CD4-positive, alpha-beta T cell treated with Interleukin-6 for 4 hours (primary cell): ENCODE measurements at regions not wholly inside any gene's neighbourhood (a gene's known extent, or its start where the extent isn't known, plus 50 kb on each side); places are given as distances from the start of the nearest gene placed in this dataset.

Source experiments
- DNase-seq: peaks from one replicate; pipeline ENCODE4 v3.0.0-alpha.2; 2020; ENCODE audit warnings: mixed read lengths

DNA sequence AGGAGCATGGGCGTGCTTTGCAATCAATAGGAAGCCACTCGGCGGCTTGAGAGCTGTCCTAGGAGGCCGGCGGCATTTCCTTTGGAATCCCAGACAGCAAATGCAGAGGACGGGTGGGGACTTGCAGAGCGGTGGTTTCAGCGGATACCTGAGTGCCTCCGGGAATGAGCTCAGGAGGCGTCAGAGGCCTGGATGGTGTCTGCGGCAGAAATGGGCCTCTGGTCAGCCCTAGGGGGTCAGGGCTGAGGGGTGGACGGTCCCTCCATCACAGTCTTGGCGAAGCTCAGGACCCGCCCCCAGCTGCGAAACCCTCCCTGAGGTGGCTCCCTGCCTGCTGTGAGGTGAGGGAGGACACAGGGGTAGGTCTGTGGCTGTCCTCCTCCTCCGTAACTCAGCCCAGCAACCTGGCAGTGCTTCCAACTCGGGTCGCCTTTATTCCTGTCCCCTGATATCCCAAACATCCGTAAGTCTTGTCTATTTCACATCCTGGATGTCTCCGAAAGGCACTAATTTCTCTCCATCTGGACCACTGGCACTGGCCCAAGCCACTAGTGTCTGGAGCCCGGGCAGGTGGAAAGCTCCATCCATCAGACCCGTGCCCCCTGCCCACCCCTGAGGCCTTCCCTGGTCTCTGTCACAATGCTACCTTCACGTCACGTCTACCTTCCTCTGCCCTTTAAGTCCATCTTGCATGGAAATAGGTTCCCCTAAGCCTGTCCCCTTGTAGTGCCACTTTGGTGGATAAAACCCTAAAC lies 686.6 kb downstream of the BRD1 start:
- DNase-seq: no peak

DNA sequence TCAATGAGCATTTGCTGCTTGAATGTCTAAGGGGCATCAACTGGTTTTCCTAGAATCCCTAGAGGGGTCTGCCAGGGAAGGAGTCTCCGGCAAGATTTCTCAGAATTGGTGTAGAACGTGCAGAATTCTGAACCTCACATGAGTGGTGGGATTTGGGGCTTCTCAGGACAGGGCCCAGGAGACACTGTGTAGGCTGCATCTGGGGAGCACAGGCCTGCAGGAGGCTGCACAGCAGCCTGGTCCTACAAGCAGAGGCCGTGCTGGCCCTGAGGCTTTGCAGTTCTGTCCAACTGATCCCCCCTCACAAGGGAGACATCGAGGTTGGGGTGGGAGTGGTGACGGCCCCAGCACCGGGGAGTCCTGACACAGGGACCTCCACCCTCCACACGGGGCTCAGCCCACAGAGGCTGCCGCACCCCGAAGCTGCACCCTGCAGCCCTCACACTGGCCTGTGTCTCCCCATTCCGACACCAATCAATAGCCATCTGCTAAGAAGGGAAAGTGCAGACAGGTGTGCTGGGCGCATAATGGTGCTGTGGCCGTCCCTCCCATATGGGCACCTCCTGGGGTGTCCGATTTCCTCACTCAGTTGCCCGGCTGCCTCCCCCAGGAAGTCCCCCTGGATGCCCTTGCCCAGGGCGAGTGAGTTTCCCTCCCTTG lies 688.1 kb downstream of the BRD1 start:
- no peak for DNase-seq

DNA sequence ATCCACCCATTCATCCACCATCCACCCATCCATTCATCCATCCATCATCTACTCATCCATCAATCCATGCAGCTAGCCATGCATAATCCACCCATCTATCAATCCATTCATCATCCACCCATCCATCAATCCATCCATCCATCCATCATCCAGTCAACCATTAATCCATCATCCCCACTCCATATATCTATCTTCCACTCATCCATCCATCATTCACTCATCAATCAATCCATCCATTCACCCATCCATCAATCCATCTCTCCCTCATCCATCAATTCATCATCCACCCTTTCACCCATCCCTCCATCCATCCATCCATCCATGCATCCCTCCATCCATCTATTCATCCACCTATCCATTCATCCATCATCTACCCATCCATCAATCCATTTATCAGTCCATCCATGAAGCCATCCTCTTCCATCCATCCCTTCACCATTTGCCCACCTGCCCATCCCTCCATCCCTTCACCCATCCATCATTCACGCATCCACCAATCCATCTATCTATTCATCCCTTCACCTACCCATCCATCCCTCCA lies 689.4 kb downstream of the BRD1 start:
- no peak for DNase-seq

DNA sequence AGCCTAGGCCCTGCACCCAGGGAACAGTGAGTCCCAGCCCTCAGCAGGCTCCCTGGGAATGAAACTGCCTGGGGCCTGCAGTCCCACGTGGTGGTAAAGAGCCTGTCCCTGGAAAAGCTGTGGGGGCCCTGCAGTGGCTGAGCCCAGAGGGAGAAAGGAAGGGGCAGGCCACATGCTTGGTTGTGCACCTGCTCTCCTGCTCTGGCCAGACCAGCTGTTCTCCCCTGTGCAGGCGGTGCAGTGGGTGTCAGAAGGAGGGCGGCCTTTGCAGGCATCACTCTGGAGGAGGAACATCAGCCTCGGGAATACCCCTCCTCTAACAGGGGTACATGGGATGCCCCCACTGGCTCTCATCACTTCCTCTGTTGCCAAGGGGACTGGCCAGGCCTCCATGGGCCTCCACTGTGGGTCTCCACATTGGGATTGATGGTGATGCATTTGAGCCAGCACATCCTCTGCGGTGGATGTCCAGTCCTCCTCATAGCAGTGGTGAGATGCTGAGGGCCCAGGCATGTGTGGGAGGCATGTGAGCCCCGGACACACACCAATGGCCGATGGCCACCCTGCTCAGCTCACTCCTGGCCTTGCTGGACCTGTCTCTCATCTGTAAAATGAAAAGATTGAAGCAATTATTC lies 690.4 kb downstream of the BRD1 start:
- no peak for DNase-seq

DNA sequence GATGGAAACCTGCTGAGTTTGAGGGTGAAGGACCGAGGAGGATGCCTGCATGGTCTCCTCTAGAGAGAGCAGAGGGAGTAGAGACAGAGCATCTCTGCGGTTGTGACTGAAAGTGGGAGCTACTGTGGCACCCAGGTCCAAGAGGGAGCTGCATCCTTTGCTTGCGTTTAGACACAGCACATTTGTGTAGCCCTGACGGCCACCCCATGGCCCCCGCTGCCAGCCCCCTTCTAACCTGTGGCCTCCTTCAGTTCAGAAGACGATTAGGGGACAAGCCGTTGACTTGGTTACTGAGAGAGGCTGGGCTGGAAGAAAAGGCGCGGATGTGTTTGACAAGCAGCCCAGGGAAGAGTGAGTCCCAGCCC lies 690.9 kb downstream of the BRD1 start:
- DNase-seq: no peak

DNA sequence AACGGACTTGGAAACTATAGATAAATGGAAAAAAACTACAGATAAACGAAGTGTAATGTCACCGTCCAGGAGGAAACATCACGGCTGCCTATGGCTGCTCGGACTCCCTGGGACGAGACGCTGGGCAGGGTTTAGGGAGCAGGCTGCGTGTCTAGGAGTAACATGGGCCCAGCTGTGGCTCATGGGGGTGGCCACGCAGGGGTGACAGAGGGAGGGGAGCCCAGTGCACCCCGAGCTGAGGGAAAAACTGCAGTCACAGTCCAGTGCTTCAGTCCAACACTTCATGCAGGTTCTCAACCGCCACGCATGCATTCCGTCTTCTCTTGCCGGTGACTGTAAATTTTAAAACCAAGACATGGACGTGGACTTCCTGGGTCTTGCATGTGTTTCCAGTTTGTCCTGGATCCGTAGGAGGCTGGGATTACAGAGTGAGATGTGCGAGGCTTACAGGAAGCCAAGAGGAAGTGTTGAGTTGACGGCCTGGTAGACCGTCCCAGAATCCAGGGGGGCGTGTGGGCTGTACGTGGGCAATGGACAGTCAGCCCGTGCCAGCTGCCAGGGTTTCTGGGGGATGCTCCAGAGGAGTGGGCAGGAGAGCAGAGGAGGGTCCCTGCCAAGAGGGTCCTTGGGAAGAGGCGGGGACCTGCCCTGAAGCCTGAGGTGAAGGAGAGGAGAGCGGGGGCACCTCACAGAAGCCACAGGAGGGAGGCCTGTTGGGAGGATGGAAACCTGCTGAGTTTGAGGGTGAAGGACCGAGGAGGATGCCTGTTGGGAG lies 691.4 kb downstream of the BRD1 start:
- no peak for DNase-seq

DNA sequence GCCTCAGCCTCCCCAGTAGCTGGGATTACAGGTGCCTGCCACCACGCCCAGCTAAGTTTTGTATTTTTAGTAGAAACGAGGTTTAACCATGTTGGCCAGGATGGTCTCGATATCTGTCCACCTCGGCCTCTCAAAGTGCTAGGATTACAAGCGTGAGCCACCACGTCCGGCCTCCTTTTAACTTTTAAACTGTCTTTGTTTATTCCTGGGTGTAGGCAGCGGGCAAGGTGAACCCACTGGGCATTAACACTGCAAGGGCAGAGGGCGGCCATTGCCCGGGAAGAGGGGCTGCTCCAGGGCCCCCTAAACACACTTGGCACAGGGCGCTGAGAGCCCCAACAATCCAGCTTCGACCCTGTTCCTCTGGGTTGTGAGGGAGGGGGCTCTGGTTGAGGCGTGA lies 693.6 kb downstream of the BRD1 start:
- DNase-seq: no peak

DNA sequence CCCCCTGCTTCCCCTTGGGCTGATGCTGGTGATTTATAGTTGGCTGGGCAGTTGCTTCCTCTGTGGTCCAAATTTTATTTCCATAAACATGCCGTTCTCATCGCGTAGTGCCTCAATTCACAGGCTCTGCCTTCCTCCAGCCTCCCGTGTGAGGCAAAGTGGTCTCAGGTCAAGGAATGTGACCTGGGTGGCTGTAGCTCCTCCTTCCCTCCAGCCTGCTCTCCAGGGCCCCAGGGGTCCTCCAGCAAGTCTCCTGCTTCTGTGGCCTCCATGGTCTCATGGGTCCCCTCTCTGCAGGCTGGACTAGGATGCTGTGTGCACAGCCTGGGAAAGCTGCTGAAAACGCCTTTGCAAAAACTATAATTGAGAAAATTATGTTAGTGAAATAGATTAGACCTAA lies 694.1 kb downstream of the BRD1 start:
- no peak for DNase-seq

DNA sequence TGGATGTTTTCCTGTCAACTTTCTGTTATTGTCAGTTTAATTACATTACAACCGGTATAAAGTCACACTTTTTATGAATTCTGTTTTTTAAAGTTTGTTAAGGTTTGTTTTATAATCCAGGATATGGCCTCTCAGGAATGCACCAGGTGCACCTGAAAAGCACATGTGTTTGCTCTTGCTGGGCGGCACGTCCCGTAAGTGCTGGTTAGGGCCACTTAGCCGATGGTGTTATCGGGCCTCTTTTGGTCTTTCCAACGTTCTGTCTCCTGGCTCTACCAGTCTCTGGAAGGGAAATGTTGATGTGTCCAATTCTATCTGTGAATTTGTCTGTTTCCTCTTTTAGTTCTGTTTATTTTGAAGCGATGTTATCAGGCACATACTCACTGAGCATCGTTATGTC lies 695.7 kb downstream of the BRD1 start:
- no peak for DNase-seq

DNA sequence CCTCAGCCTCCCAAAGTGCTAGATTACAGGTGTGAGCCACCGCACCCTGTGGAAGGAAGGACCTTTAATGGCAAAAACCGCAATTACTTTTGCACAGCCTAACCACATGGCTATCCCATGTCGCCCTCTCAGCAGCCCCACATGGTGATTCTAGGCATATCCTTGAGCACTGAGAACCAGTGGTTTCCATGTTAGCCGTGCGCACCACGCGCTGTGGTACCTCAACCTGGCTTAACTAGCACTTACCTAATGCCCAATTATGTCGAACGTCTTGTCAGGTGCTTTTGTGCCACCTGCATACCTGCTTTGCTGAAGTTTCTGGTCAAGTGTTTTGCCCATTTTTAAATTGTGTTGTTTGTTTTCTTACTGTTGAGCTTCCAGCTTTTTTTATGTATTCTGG lies 697.9 kb downstream of the BRD1 start:
- no peak for DNase-seq

DNA sequence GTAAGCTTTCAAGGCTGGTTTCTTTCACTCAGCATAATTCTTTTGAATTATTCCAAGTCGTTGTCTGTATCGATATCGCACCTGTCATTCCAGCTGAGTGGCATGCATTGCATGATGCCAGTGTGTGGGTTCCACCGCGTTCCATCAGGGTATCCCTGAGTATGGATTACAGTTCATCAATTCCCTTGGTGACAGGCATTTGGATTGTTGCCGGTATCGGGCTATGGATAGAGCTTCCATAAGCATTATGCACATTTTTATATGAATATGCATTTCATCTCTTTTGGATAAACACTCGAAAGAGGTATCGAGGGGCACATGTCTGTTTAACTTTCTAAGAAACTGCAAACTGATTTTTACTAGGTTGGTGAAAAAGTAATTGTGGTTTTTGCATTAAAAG lies 698.8 kb downstream of the BRD1 start:
- DNase-seq: no peak

DNA sequence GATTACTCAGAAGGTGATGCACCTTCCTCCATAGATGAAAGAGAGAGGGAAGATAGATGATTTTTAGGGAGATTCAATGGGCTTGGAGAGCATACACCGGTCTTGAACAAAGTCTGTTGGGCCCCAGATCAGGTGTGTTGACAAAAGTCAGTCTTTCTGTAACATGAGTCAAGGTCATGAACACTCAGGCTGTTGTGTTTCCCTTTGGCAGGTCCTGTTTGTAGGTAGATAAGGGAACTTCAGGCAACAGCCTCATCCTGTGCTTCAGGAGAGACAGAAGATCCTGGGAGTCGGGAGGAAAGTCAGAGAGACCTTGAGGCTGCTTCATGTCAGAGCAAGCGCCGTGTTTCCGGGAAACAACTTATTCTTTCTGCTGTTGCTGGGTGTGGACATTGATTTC lies 703.1 kb downstream of the BRD1 start:
- no peak for DNase-seq

DNA sequence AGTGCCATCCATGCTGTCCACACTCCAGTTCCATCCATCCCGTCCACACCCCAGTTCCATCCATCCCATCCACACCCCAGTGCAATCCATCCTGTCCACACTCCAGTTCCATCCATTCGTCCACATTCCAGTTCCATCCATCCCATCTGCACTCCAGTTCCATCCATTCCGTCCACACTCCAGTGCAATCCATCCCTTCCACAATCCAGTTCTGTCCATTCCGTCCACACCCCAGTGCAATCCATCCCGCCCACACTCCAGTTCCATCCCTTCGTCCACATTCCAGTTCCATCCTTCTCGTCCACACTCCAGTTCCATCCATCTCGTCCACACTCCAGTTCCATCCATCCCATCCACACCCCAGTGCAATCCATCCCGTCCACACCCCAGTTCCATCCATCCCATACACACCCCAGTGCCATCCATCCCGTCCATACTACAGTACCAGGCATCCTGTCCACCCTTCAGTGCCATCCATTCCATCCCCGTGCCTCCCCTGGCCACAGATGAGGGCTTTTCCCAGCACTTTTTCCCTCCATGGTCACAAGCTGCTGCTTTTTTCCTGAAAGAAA lies 704.0 kb downstream of the BRD1 start:
- DNase-seq: no peak

DNA sequence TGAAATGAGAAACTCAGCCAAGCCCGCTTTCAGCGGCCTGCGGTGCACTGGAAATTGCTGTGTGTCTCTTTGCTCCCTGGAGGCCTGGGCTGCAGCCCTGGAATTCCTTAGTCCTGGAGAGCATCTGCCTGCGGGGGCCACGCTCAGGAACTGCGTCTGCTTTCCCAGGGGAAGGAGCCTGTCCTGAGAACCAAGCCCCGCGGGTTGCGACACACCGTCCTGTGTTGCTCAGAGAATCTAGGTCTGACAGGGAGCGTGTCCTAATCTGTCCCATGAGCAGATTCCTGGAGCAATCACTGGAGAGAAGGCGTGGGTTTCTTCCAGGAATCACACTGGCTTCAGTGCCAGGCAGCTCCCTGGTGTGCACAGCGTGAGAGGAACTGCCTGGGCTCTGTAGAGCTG lies 708.1 kb downstream of the BRD1 start:
- no peak for DNase-seq

DNA sequence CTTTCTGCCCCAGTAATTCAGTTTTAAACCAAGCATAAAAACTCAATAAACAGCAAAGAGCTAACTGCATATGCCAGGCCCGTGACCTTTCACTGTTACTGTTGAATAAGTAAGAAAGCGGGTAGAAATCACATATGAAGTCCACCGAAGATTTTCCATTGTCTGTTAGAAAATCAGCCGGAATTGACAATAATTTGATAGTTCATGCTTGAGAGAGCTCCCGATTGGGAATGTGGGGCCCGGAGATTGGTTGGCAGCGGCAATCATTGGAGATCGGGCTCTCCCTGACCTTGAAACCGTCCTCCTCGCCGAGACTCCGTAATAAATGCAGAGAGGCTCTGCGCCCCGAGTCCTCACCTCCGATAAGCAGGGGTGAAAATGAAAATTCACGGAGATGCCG lies 709.6 kb downstream of the BRD1 start:
- DNase-seq: no peak

DNA sequence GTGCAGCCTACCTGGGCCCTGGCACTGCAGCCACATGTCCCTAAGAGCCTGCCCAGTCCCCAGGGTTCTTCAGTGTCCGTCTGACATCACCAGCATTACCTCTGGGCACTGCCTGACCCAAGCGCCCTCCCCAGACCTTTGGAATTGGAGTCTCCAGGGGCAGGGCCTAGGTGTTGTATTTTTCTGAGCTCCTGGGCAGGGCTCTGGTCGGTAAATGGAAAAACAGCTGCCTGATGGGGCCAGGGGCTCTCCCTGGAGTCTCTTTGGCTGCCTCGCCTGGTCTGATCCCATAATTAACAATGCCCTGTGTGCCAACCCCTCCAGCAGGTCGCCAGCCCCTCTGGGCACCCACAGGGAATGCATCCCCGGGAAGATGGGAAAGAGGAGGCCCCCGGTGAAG lies 710.2 kb downstream of the BRD1 start:
- DNase-seq: no peak

DNA sequence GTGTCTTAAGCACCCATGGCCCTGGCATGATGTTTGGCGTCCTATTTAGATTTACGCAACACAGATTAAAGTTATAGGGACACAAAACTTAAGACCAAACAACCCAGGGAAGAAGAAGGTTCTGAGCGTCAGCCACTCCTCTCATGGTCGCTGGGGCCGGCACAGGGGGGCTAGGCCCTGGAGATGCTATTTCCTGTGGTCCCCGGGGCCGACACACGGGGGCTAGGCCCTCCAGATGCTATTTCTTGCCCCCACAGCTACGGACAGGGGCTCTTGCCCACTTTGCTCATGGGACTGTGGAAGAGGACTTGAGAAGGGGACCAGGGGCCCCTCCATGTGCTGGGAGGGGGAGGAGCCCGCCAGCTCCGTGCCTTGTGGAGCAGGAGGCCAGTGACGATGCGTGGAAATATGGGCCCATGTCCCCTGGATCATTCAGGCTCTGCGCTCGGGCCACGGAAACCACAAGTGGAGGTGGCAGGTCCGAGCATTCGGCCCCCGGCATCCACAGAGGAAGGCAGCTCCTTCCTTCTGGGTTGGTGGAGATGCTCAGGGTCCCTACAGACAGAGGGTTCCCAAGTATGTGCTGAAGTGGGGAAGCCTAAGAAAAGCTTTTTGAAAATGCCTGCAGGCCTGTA lies 711.1 kb downstream of the BRD1 start:
- DNase-seq: no peak

DNA sequence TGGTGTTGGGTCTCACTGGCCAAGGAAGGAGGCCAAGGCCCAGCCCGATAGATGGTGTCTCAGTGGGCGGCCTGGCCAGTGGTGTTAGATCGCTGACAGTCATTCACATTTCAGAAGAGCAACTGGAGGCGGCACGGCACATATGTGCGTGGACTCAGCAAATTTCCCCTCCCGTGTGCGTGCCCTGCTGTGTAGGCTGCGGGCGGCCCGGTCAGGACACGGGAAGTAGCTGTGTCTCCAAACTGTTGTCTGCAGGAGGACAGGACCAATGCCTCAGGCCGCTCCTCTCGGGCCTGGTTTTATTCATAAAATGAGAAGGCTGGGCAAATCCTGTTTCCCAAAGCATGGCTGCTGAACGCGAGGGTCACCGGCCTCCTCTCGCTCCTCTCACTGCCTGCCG lies 711.7 kb downstream of the BRD1 start:
- no peak for DNase-seq

DNA sequence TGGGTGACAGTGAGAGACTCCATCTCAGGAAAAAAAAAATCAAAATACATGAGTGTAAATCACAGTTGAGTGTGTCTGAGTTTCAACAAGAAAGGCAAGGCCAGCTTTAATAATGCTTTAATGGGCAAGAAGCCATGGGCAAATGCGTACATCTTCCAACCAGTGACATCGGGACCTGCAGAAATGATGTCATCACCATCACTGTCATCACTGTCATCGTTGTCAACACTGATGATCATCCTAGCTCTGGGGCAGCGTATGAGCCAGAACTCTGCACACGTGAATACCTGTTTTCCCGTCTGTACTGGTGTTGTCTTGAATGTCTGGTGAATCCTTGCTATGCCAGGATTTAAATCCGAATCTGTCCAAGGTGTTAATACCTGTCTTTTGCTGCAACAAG lies 712.5 kb downstream of the BRD1 start:
- DNase-seq: no peak

DNA sequence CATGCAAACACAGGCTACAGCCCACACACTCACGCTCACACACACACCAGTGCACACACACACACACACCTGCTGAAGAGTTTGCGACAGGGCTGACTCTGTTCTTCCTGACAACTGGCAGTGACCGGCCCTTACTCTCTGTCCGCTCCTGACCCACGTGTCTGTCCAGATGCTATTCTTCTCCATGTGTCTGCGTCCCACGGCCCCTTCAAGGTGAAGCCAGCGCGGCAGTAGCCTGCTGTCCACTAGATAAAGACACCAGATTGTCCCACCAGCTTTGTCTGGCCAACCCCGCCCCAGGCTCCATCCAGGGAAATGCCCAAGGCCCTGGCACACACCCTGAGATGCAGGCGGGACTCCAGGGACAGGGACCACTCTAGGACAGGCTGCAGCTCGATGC lies 713.9 kb downstream of the BRD1 start:
- no peak for DNase-seq

DNA sequence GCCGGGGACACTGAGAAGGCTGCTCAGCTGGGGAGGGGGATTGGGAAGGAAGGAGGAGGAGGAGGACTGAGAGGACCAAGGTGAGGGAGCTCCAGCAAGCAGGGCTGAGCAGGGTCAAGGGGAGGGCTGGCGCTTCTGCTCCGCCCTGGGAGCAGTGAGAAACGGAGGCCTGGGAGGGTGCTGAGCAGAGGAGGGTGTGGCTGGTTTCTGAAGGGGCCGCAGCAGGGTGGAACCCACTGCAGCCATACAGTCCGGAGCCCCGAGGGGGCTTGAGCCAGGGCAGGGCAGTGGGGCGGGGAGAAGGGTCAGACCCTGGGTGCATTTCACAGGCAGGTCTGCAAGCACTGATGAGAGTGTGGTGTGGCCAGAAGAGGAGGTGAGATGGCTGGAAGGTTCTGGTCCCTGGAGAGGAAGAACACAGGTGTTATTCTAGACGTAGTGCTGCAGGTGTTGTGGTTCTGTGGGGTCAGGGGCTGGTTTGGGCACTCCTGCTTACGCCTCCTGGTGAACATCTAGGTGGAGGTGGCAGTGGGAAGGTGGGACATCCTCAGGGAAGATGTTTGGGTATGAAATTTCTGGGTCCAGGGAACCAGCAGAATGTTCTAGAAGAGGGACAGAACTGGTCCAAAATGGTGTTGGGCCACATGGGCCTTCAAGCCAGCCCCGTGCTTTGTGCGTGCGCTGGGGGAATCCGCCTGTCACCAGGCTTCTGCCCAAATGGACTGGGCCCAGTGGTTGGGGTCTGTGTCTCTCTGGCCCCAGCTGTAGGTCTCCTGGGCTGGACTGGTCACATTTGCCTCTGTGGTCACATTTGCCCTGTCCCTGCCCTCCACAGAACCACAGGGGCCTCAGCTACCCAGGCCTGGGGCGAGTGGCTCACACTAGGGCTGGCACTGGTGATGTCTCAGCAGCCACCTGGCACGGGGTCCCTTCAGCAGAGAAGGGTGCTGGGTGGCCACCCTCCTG lies 714.7 kb downstream of the BRD1 start:
- DNase-seq: no peak
